Keratinocyte (primary cell): ENCODE measurements at regions not wholly inside any gene's neighbourhood (a gene's known extent, or its start where the extent isn't known, plus 50 kb on each side); places are given as distances from the start of the nearest gene placed in this dataset.

Experiments
- DNase-seq: peaks from one replicate; pipeline ENCODE4 v3.0.0-alpha.2; 2011; ENCODE audit warnings: low read depth, missing footprints, low spot score
- FAIRE-seq: peaks from 2 replicates; lab custom pipeline; 2011; peaks lifted over from hg19 to GRCh38; lab: Jason Lieb, UNC
- H2AFZ ChIP-seq: 2 replicates; pipeline ENCODE4 v1.6.0; 2012; ENCODE audit warnings: low read length, control low read depth, inconsistent platforms; ENCODE audit not compliant: control insufficient read depth
- H3K27ac ChIP-seq: 2 replicates; pipeline ENCODE4 v1.5.1; 2011; ENCODE audit warnings: low read length; ENCODE audit not compliant: control insufficient read depth, insufficient read depth
- H3K27me3 ChIP-seq: 3 replicates; pipeline ENCODE4 v1.6.0; 2011; ENCODE audit warnings: low read length; ENCODE audit not compliant: control insufficient read depth, insufficient read depth; ENCODE audit errors: extremely low read depth
- H3K36me3 ChIP-seq, 2 experiments: 2 replicates in 1 of 2; 3 replicates in 1 of 2; pipeline ENCODE4 v1.5.1; 2011; ENCODE audit warnings: low read length in 2 of 2, mild to moderate bottlenecking in 1 of 2; ENCODE audit not compliant: control insufficient read depth in 2 of 2, insufficient read depth in 2 of 2; ENCODE audit errors: extremely low read depth in 1 of 2
- H3K4me1 ChIP-seq: 3 replicates; pipeline ENCODE4 v1.5.1; 2011; ENCODE audit warnings: low read length; ENCODE audit not compliant: control insufficient read depth, insufficient read depth; ENCODE audit errors: extremely low read depth
- H3K4me2 ChIP-seq: 3 replicates; pipeline ENCODE4 v1.6.0; 2011; ENCODE audit warnings: low read depth, low read length; ENCODE audit not compliant: control insufficient read depth, insufficient read depth; ENCODE audit errors: extremely low read depth
- H3K4me3 ChIP-seq, 3 experiments: fragments of 200-600 bp in 1 of 3; sonication (generic) in 1 of 3; 2 replicates in 2 of 3; 3 replicates in 1 of 3; pipeline ENCODE4 v1.5.1; 2011 to 2016; ENCODE audit warnings: low read length in 3 of 3, mild to moderate bottlenecking in 3 of 3, control low read depth in 2 of 3, inconsistent platforms in 1 of 3, low read depth in 1 of 3, mixed read lengths in 1 of 3, mixed run types in 1 of 3, moderate library complexity in 1 of 3; ENCODE audit not compliant: control insufficient read depth in 2 of 3, insufficient read depth in 2 of 3; ENCODE audit errors: extremely low read depth in 1 of 3
- H3K79me2 ChIP-seq: 2 replicates; pipeline ENCODE4 v1.6.0; 2012; ENCODE audit warnings: low read length; ENCODE audit not compliant: control insufficient read depth, insufficient read depth
- H3K9ac ChIP-seq: 3 replicates; pipeline ENCODE4 v1.6.0; 2011; ENCODE audit warnings: low read length; ENCODE audit not compliant: control insufficient read depth, insufficient read depth; ENCODE audit errors: extremely low read depth
- H3K9me1 ChIP-seq: 3 replicates; pipeline ENCODE4 v1.6.0; 2011; ENCODE audit warnings: low read length; ENCODE audit not compliant: control insufficient read depth, insufficient read depth; ENCODE audit errors: extremely low read depth
- H3K9me3 ChIP-seq: 2 replicates; pipeline ENCODE4 v1.5.1; 2012; ENCODE audit warnings: low read depth, low read length; ENCODE audit not compliant: control insufficient read depth
- H4K20me1 ChIP-seq: 3 replicates; pipeline ENCODE4 v1.6.0; 2011; ENCODE audit warnings: low read length; ENCODE audit not compliant: control insufficient read depth, insufficient read depth; ENCODE audit errors: extremely low read depth
- CTCF ChIP-seq, 3 experiments: IDR thresholded peaks in 1 of 3; conservative IDR thresholded peaks in 1 of 3; optimal IDR thresholded peaks in 1 of 3; 2 replicates in 2 of 3; 3 replicates in 1 of 3; pipeline versions ENCODE3 to v1.5.1; 2011; ENCODE audit warnings: low read length in 3 of 3, mild to moderate bottlenecking in 3 of 3, moderate library complexity in 2 of 3, control low read depth in 1 of 3, inconsistent platforms in 1 of 3; ENCODE audit not compliant: insufficient read depth in 2 of 3; ENCODE audit errors: extremely low read depth in 1 of 3
- EZH2 ChIP-seq: IDR thresholded peaks from one replicate; pipeline ENCODE4 v1.6.1; 2012; ENCODE audit warnings: inconsistent platforms, mild to moderate bottlenecking, low read length, moderate library complexity
- dilution Hi-C: fragments of 300-500 bp; cut with MboI; formaldehyde crosslinking; loops from one replicate; pipeline ENCODE4 v1.7.0; 2020; ENCODE audit warnings: low sequenced_read_pairs; ENCODE audit not compliant: extremely low pct_ligation_motif_present

DNA sequence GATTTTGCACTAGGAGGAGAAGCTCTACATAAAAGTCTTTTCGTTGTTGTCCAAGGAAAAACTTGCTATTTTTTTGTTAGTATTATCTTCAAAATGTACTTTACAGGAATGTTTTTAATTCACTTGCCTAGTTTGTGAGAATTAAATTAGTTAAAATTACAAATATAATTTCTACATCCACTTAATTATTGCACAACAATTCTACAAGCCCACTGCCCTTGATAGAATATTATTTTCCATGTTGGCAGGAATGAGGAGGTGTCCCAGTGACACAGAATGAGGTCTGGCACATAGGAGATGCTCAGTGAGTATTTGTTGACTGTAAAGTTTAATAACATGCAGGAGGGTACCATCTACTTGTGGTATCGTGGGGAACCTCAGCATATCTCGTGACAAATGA lies 255.4 kb downstream of the SDHAF3 start:
- Histone ChIP-seq H3K27ac (no peak overlapping the region), H3K9me3 (no peaks in the 10 kb centered on the region), H3K36me3 (no peaks in the 10 kb centered on the region), H4K20me1 (no peaks in the 10 kb centered on the region), H3K4me2 (no peak overlapping the region), H3K9ac (no peak overlapping the region), H3K4me3 (no peak overlapping the region), H3K79me2 (no peaks in the 10 kb centered on the region), H2AFZ (no peak overlapping the region), H3K9me1 (no peaks in the 10 kb centered on the region), H3K4me1 (no peaks in the 10 kb centered on the region), H3K27me3 (no peaks in the 10 kb centered on the region)
- FAIRE-seq, result no peak
- TF ChIP-seq EZH2, result no peak
- TF ChIP-seq CTCF (optimal IDR thresholded peaks at IDR 0.05 in 1 of 3, IDR thresholded peaks at IDR 0.05 in 1 of 3, conservative IDR thresholded peaks at IDR 0.05 in 1 of 3; ENCODE audit: extremely low read depth in 1 of 3, insufficient read depth in 2 of 3, low read length in 3 of 3), result no peak
- dilution Hi-C loops, result no loop called here
- DNase-seq, result no peak

DNA sequence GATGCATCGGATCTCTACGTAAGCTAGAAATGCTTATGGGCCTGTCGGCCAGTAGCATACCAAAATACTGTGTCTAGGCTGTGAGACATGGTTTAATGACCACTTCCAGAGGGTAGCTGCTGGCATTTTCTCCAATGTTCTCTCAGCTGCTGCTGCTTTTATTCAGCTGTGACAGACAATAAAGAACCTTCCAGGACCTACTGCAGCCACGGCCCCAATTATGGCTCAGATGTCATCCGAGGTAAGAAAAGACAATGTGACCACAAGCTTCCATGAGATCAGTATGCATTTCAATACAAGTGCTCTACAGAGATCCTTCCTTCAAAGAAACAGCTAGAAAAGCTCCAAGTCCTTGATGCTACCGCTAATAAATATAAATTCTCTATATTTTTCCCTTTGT lies 256.2 kb downstream of the SDHAF3 start:
- H4K20me1 ChIP-seq, result no peaks in the 10 kb centered on the region
- H3K79me2 ChIP-seq, result no peaks in the 10 kb centered on the region
- H3K9ac ChIP-seq, result no peak overlapping the region
- DNase-seq, result no peak
- no peak overlapping the region for H3K4me3 ChIP-seq
- no peaks in the 10 kb centered on the region for H3K9me3 ChIP-seq
- H3K9me1 ChIP-seq, result no peaks in the 10 kb centered on the region
- no peak overlapping the region for H2AFZ ChIP-seq
- H3K36me3 ChIP-seq, result no peaks in the 10 kb centered on the region
- no peaks in the 10 kb centered on the region for H3K27me3 ChIP-seq
- dilution Hi-C loops, result no loop called here
- no peak overlapping the region for H3K4me2 ChIP-seq
- no peaks in the 10 kb centered on the region for H3K4me1 ChIP-seq
- no peak for TF ChIP-seq CTCF (optimal IDR thresholded peaks at IDR 0.05 in 1 of 3, IDR thresholded peaks at IDR 0.05 in 1 of 3, conservative IDR thresholded peaks at IDR 0.05 in 1 of 3; ENCODE audit: extremely low read depth in 1 of 3, insufficient read depth in 2 of 3, low read length in 3 of 3)
- TF ChIP-seq EZH2, result no peak
- H3K27ac ChIP-seq, result no peak overlapping the region
- FAIRE-seq, result no peak
